ENCODE measurements at regions not wholly inside any gene's neighbourhood (a gene's known extent, or its start where the extent isn't known, plus 50 kb on each side); places are given as distances from the start of the nearest gene placed in this dataset.
"Not testable (repeated sequence)": the region's sequence is repeated elsewhere in the genome, so short reads cannot be mapped to it uniquely, and the experiment has no call there.

GRCh38 chr20:48366230-48366629, 461.6 kb downstream of the PREX1 start:
- intact Hi-C loops (cut with DNase I), result no loop called here
- no peak for ATAC-seq (ENCODE audit: low FRiP score)
- 98 to 99% methylated on average over 5 of the region's 5 CpGs for WGBS, 2 donors

GRCh38 chr20:48364688-48365421, 462.9 kb downstream of the PREX1 start:
- ATAC-seq (ENCODE audit: low FRiP score) (no peak), DNase-seq (no peak)
- Histone ChIP-seq H3K27me3 (ENCODE audit: control insufficient read depth in 1 of 2, insufficient read depth in 2 of 2, low read length in 1 of 2) (no peaks in the 10 kb centered on the region), H3K4me3 (ENCODE audit: low read length in 2 of 2) (no peak overlapping the region), H3K9me3 (ENCODE audit: control insufficient read depth, low read length) (no peaks in the 10 kb centered on the region), H3K27ac (ENCODE audit: low read depth in 1 of 2, low read length in 2 of 2) (no peak overlapping the region), H3K4me1 (ENCODE audit: control insufficient read depth in 1 of 2, insufficient read depth in 2 of 2, low read length in 2 of 2) (no peaks in the 10 kb centered on the region), H3K36me3 (ENCODE audit: control insufficient read depth in 1 of 2, insufficient read depth in 2 of 2, low read length in 1 of 2) (no peaks in the 10 kb centered on the region)
- intact Hi-C loops (cut with DNase I), result no loop called here
- 96 to 97% methylated on average over 11 of the region's 11 CpGs for WGBS, 2 donors

More at GRCh38 chr20:48366230-48366629, 461.6 kb downstream of the PREX1 start:
- no peaks in the 10 kb centered on the region for H3K4me1 ChIP-seq (ENCODE audit: control insufficient read depth in 1 of 2, insufficient read depth in 2 of 2, low read length in 2 of 2)
- no peaks in the 10 kb centered on the region for H3K9me3 ChIP-seq (ENCODE audit: control insufficient read depth, low read length)
- H3K27ac ChIP-seq (ENCODE audit: low read depth in 1 of 2, low read length in 2 of 2), result no peak overlapping the region
- DNase-seq, result no peak
- no peaks in the 10 kb centered on the region for H3K36me3 ChIP-seq (ENCODE audit: control insufficient read depth in 1 of 2, insufficient read depth in 2 of 2, low read length in 1 of 2)
- H3K4me3 ChIP-seq (ENCODE audit: low read length in 2 of 2), result no peak overlapping the region
- no peaks in the 10 kb centered on the region for H3K27me3 ChIP-seq (ENCODE audit: control insufficient read depth in 1 of 2, insufficient read depth in 2 of 2, low read length in 1 of 2)

- no peak overlapping the region for H3K4me3 ChIP-seq (ENCODE audit: low read length in 2 of 2)
- intact Hi-C loops (cut with DNase I), result no loop called here
Measured at GRCh38 chr20:48364055-48364454, 463.7 kb downstream of the PREX1 start.

GRCh38 chr20:48360342-48360975, 467.3 kb downstream of the PREX1 start:
- Histone ChIP-seq H3K27ac (ENCODE audit: low read depth in 1 of 2, low read length in 2 of 2) (no peak overlapping the region), H3K4me1 (ENCODE audit: control insufficient read depth in 1 of 2, insufficient read depth in 2 of 2, low read length in 2 of 2) (no peaks in the 10 kb centered on the region), H3K4me3 (ENCODE audit: low read length in 2 of 2) (no peak overlapping the region), H3K9me3 (ENCODE audit: control insufficient read depth, low read length) (no peaks in the 10 kb centered on the region), H3K36me3 (ENCODE audit: control insufficient read depth in 1 of 2, insufficient read depth in 2 of 2, low read length in 1 of 2) (no peaks in the 10 kb centered on the region), H3K27me3 (ENCODE audit: control insufficient read depth in 1 of 2, insufficient read depth in 2 of 2, low read length in 1 of 2) (no peaks in the 10 kb centered on the region)
- ATAC-seq (ENCODE audit: low FRiP score) (no peak), DNase-seq (no peak)
- intact Hi-C loops (cut with DNase I), result no loop called here
- 82 to 86% methylated on average over 9 of the region's 9 CpGs for WGBS, 2 donors

More at GRCh38 chr20:48364055-48364454, 463.7 kb downstream of the PREX1 start:
- H3K27ac ChIP-seq (ENCODE audit: low read depth in 1 of 2, low read length in 2 of 2), result no peak overlapping the region
- no peaks in the 10 kb centered on the region for H3K4me1 ChIP-seq (ENCODE audit: control insufficient read depth in 1 of 2, insufficient read depth in 2 of 2, low read length in 2 of 2)
- no peaks in the 10 kb centered on the region for H3K36me3 ChIP-seq (ENCODE audit: control insufficient read depth in 1 of 2, insufficient read depth in 2 of 2, low read length in 1 of 2)
- no peaks in the 10 kb centered on the region for H3K9me3 ChIP-seq (ENCODE audit: control insufficient read depth, low read length)
- no peak for ATAC-seq (ENCODE audit: low FRiP score)
- no peak for DNase-seq
- no peaks in the 10 kb centered on the region for H3K27me3 ChIP-seq (ENCODE audit: control insufficient read depth in 1 of 2, insufficient read depth in 2 of 2, low read length in 1 of 2)

- ATAC-seq (ENCODE audit: low FRiP score), result no peak
Measured at GRCh38 chr20:48359692-48360341, 468.0 kb downstream of the PREX1 start.

GRCh38 chr20:48359055-48359390, 468.8 kb downstream of the PREX1 start:
- ATAC-seq (ENCODE audit: low FRiP score); H3K9me3 ChIP-seq (ENCODE audit: control insufficient read depth, low read length); H3K27me3 ChIP-seq (ENCODE audit: control insufficient read depth in 1 of 2, insufficient read depth in 2 of 2, low read length in 1 of 2); H3K27ac ChIP-seq (ENCODE audit: low read depth in 1 of 2, low read length in 2 of 2); H3K4me1 ChIP-seq (ENCODE audit: control insufficient read depth in 1 of 2, insufficient read depth in 2 of 2, low read length in 2 of 2); H3K4me3 ChIP-seq (ENCODE audit: low read length in 2 of 2); H3K36me3 ChIP-seq (ENCODE audit: control insufficient read depth in 1 of 2, insufficient read depth in 2 of 2, low read length in 1 of 2); intact Hi-C loops (cut with DNase I); DNase-seq: not testable (repeated sequence)
- 65 to 82% methylated on average over 4 to 8 of the region's 8 CpGs for WGBS, 2 donors

More at GRCh38 chr20:48359692-48360341, 468.0 kb downstream of the PREX1 start:
- intact Hi-C loops (cut with DNase I), result no loop called here
- 71% methylated on average over 17 of the region's 17 CpGs for WGBS, 2 donors
- Histone ChIP-seq H3K27me3 (ENCODE audit: control insufficient read depth in 1 of 2, insufficient read depth in 2 of 2, low read length in 1 of 2) (no peaks in the 10 kb centered on the region), H3K36me3 (ENCODE audit: control insufficient read depth in 1 of 2, insufficient read depth in 2 of 2, low read length in 1 of 2) (no peaks in the 10 kb centered on the region), H3K4me1 (ENCODE audit: control insufficient read depth in 1 of 2, insufficient read depth in 2 of 2, low read length in 2 of 2) (no peaks in the 10 kb centered on the region), H3K27ac (ENCODE audit: low read depth in 1 of 2, low read length in 2 of 2) (no peak overlapping the region), H3K4me3 (ENCODE audit: low read length in 2 of 2) (no peak overlapping the region), H3K9me3 (ENCODE audit: control insufficient read depth, low read length) (no peaks in the 10 kb centered on the region)
- no peak for DNase-seq

- no peaks in the 10 kb centered on the region for H3K36me3 ChIP-seq (ENCODE audit: control insufficient read depth in 1 of 2, insufficient read depth in 2 of 2, low read length in 1 of 2)
Measured at GRCh38 chr20:48358176-48359054, 469.4 kb downstream of the PREX1 start.

GRCh38 chr20:48357714-48358113, 470.1 kb downstream of the PREX1 start:
- DNase-seq (no peak), ATAC-seq (ENCODE audit: low FRiP score) (no peak)
- 96 to 97% methylated on average over 4 of the region's 4 CpGs for WGBS, 2 donors
- Histone ChIP-seq H3K4me3 (ENCODE audit: low read length in 2 of 2) (no peak overlapping the region), H3K27me3 (ENCODE audit: control insufficient read depth in 1 of 2, insufficient read depth in 2 of 2, low read length in 1 of 2) (no peaks in the 10 kb centered on the region), H3K36me3 (ENCODE audit: control insufficient read depth in 1 of 2, insufficient read depth in 2 of 2, low read length in 1 of 2) (no peaks in the 10 kb centered on the region), H3K9me3 (ENCODE audit: control insufficient read depth, low read length) (no peaks in the 10 kb centered on the region), H3K27ac (ENCODE audit: low read depth in 1 of 2, low read length in 2 of 2) (no peak overlapping the region), H3K4me1 (ENCODE audit: control insufficient read depth in 1 of 2, insufficient read depth in 2 of 2, low read length in 2 of 2) (no peaks in the 10 kb centered on the region)
- intact Hi-C loops (cut with DNase I), result no loop called here

More at GRCh38 chr20:48358176-48359054, 469.4 kb downstream of the PREX1 start:
- no peak for ATAC-seq (ENCODE audit: low FRiP score)
- intact Hi-C loops (cut with DNase I), result no loop called here
- H3K9me3 ChIP-seq (ENCODE audit: control insufficient read depth, low read length), result no peaks in the 10 kb centered on the region
- no peaks in the 10 kb centered on the region for H3K4me1 ChIP-seq (ENCODE audit: control insufficient read depth in 1 of 2, insufficient read depth in 2 of 2, low read length in 2 of 2)
- no peak for DNase-seq
- H3K4me3 ChIP-seq (ENCODE audit: low read length in 2 of 2), result no peak overlapping the region
- no peaks in the 10 kb centered on the region for H3K27me3 ChIP-seq (ENCODE audit: control insufficient read depth in 1 of 2, insufficient read depth in 2 of 2, low read length in 1 of 2)
- 90 to 92% methylated on average over 11 of the region's 11 CpGs for WGBS, 2 donors
- H3K27ac ChIP-seq (ENCODE audit: low read depth in 1 of 2, low read length in 2 of 2), result no peak overlapping the region

Data from aorta (tissue), 5 donors.